Activated naive CD8-positive, alpha-beta T cell treated with anti-CD3 and anti-CD28 coated beads, Interleukin-2, amount 10 ng/mL, durations not matched to agents 7 days and 5 days (primary cell): ENCODE measurements at regions not wholly inside any gene's neighbourhood (a gene's known extent, or its start where the extent isn't known, plus 50 kb on each side); places are given as distances from the start of the nearest gene placed in this dataset.

Experiments used
- ATAC-seq: fragments of 150-1000 bp; cut with Tn5 transposase; one replicate; pipeline ENCODE4 v1.10.0; 2021; ENCODE audit warnings: low read depth, moderate library complexity
- POLR2A ChIA-PET: fragments of 350-600 bp; sonication (Branson Sonifier 250); formaldehyde crosslinking; loops from one replicate; lab custom pipeline; 2021; ENCODE audit warnings: antibody characterized with exemption; lab: Charles Lee
- DNase-seq: peaks from one replicate; pipeline ENCODE4 v3.0.0; 2021
- H3K27ac Mint-ChIP-seq: one replicate; pipeline ENCODE4 v1.8.0; 2022; ENCODE audit warnings: mild to moderate bottlenecking, mixed read lengths
- H3K27me3 Mint-ChIP-seq: one replicate; pipeline ENCODE4 v1.8.0; 2022; ENCODE audit warnings: mild to moderate bottlenecking, moderate library complexity, mixed read lengths
- H3K36me3 Mint-ChIP-seq: one replicate; pipeline ENCODE4 v1.8.0; 2021; ENCODE audit warnings: mild to moderate bottlenecking, mixed read lengths
- H3K4me1 Mint-ChIP-seq: one replicate; pipeline ENCODE4 v1.8.0; 2021; ENCODE audit warnings: mixed read lengths
- H3K4me3 Mint-ChIP-seq: one replicate; pipeline ENCODE4 v1.8.0; 2022; ENCODE audit warnings: mild to moderate bottlenecking, moderate library complexity, mixed read lengths
- H3K9me3 Mint-ChIP-seq: one replicate; pipeline ENCODE4 v1.8.0; 2021; ENCODE audit warnings: mixed read lengths

GRCh38 chr13:30564489-30564888 lies 53.2 kb upstream of the USPL1 start:
- no peak overlapping the region for H3K27ac Mint-ChIP-seq
- DNase-seq = no peak

GRCh38 chr13:30565658-30566057 lies 52.1 kb upstream of the USPL1 start:
- no peak for DNase-seq
- H3K36me3 Mint-ChIP-seq = no peaks in the 10 kb centered on the region

More at GRCh38 chr13:30564489-30564888, 53.2 kb upstream of the USPL1 start:
- POLR2A ChIA-PET = interaction anchor here (0.7 kb wide), 1 partner anchor 43 kb away, joined by 4 read pairs; no protein-coding TSS in a partner anchor
- no peak for ATAC-seq
- Mint-ChIP-seq H3K4me1 (peaks cover 16% of the 10 kb centered on the region), H3K27me3 (peaks cover 19% of the 10 kb centered on the region), H3K9me3 (no peaks in the 10 kb centered on the region), H3K4me3 (no peak overlapping the region), H3K36me3 (no peaks in the 10 kb centered on the region)

GRCh38 chr13:30567072-30567471 lies 50.6 kb upstream of the USPL1 start:
- Mint-ChIP-seq H3K9me3 (no peaks in the 10 kb centered on the region), H3K36me3 (no peaks in the 10 kb centered on the region), H3K27me3 (no peaks in the 10 kb centered on the region), H3K4me3 (no peak overlapping the region), H3K4me1 (peaks cover 26% of the 10 kb centered on the region), H3K27ac (no peak overlapping the region)
- DNase-seq = no peak
- POLR2A ChIA-PET = interaction anchor here (0.7 to 1.2 kb wide), 2 partner anchors 49 to 111 kb away, joined by 3 to 6 read pairs; no protein-coding TSS in a partner anchor
- no peak for ATAC-seq

More at GRCh38 chr13:30565658-30566057, 52.1 kb upstream of the USPL1 start:
- no peak overlapping the region for H3K27ac Mint-ChIP-seq
- no peak for ATAC-seq
- H3K4me1 Mint-ChIP-seq = peaks cover 22% of the 10 kb centered on the region
- no peak overlapping the region for H3K4me3 Mint-ChIP-seq
- peaks cover 12% of the 10 kb centered on the region for H3K27me3 Mint-ChIP-seq
- H3K9me3 Mint-ChIP-seq = no peaks in the 10 kb centered on the region
- POLR2A ChIA-PET = no interaction called here
